Adipocyte (in vitro differentiated cells): ENCODE measurements at regions not wholly inside any gene's neighbourhood (a gene's known extent, or its start where the extent isn't known, plus 50 kb on each side); places are given as distances from the start of the nearest gene placed in this dataset.
"Not testable (repeated sequence)": the region's sequence is repeated elsewhere in the genome, so short reads cannot be mapped to it uniquely, and the experiment has no call there.

Source experiments
- DNase-seq: peaks from one replicate; pipeline ENCODE4 v3.0.0-alpha.2; 2015; ENCODE audit warnings: low read depth
- H3K27me3 ChIP-seq: replicated peaks from 2 replicates; pipeline ENCODE4 v1.7.0; 2013; ENCODE audit warnings: mild to moderate bottlenecking, low read length, moderate library complexity; ENCODE audit not compliant: control insufficient read depth, insufficient read depth
- H3K36me3 ChIP-seq: 2 replicates; pipeline ENCODE4 v1.7.0; 2013; ENCODE audit warnings: low read length, mild to moderate bottlenecking, moderate library complexity; ENCODE audit not compliant: control insufficient read depth, insufficient read depth, severe bottlenecking
- H3K4me1 ChIP-seq: 2 replicates; pipeline ENCODE4 v1.7.0; 2013; ENCODE audit warnings: mild to moderate bottlenecking, low read length, moderate library complexity; ENCODE audit not compliant: control insufficient read depth, insufficient read depth
- H3K4me3 ChIP-seq: 2 replicates; pipeline ENCODE4 v1.7.0; 2013; ENCODE audit warnings: mild to moderate bottlenecking, low read length, moderate library complexity
- H3K9ac ChIP-seq: 2 replicates; pipeline ENCODE4 v1.7.0; 2013; ENCODE audit warnings: mild to moderate bottlenecking, low read length, moderate library complexity
- H3K9me3 ChIP-seq: 2 replicates; pipeline ENCODE4 v1.7.0; 2013; ENCODE audit warnings: mild to moderate bottlenecking, low read length, moderate library complexity; ENCODE audit not compliant: control insufficient read depth

- H3K4me1 ChIP-seq: no peaks in the 10 kb centered on the region
- H3K9me3 ChIP-seq: no peaks in the 10 kb centered on the region
- H3K27me3 ChIP-seq: no peaks in the 10 kb centered on the region
- no peak overlapping the region for H3K4me3 ChIP-seq
- DNase-seq: no peak
- no peaks in the 10 kb centered on the region for H3K36me3 ChIP-seq
- no peak overlapping the region for H3K9ac ChIP-seq
Observed at GRCh38 chr7:26954951-26955350, 90.6 kb upstream of the SKAP2 start.

- no peak for DNase-seq
- H3K27me3 ChIP-seq: no peaks in the 10 kb centered on the region
- no peaks in the 10 kb centered on the region for H3K4me1 ChIP-seq
Observed at GRCh38 chr7:26951407-26951950, 87.1 kb upstream of the SKAP2 start.

GRCh38 chr7:26950889-26951288 lies 86.5 kb upstream of the SKAP2 start:
- H3K27me3 ChIP-seq: no peaks in the 10 kb centered on the region
- H3K4me1 ChIP-seq: no peaks in the 10 kb centered on the region
- no peak overlapping the region for H3K4me3 ChIP-seq
- no peaks in the 10 kb centered on the region for H3K9me3 ChIP-seq
- no peak overlapping the region for H3K9ac ChIP-seq
- no peaks in the 10 kb centered on the region for H3K36me3 ChIP-seq
- DNase-seq: no peak

More at GRCh38 chr7:26951407-26951950, 87.1 kb upstream of the SKAP2 start:
- no peak overlapping the region for H3K4me3 ChIP-seq
- H3K9ac ChIP-seq: no peak overlapping the region
- H3K36me3 ChIP-seq: no peaks in the 10 kb centered on the region
- H3K9me3 ChIP-seq: no peaks in the 10 kb centered on the region

- Histone ChIP-seq H3K27me3 (no peaks in the 10 kb centered on the region), H3K4me3 (no peak overlapping the region), H3K9me3 (no peaks in the 10 kb centered on the region), H3K36me3 (no peaks in the 10 kb centered on the region), H3K4me1 (no peaks in the 10 kb centered on the region), H3K9ac (no peak overlapping the region)
- DNase-seq: no peak
Observed at GRCh38 chr7:26949319-26949718, 84.9 kb upstream of the SKAP2 start.

GRCh38 chr7:26948617-26949118 lies 84.3 kb upstream of the SKAP2 start:
- DNase-seq: no peak
- Histone ChIP-seq H3K4me1 (no peaks in the 10 kb centered on the region), H3K9ac (no peak overlapping the region), H3K36me3 (no peaks in the 10 kb centered on the region), H3K9me3 (no peaks in the 10 kb centered on the region), H3K4me3 (no peak overlapping the region), H3K27me3 (no peaks in the 10 kb centered on the region)

GRCh38 chr7:26944501-26945358 lies 80.3 kb upstream of the SKAP2 start:
- Histone ChIP-seq H3K4me1 (no peaks in the 10 kb centered on the region), H3K36me3 (no peaks in the 10 kb centered on the region), H3K27me3 (no peaks in the 10 kb centered on the region), H3K9me3 (no peaks in the 10 kb centered on the region), H3K4me3 (no peak overlapping the region), H3K9ac (no peak overlapping the region)
- no peak for DNase-seq

- no peak overlapping the region for H3K4me3 ChIP-seq
- no peak overlapping the region for H3K9ac ChIP-seq
- no peaks in the 10 kb centered on the region for H3K36me3 ChIP-seq
- no peaks in the 10 kb centered on the region for H3K9me3 ChIP-seq
- peaks cover 12% of the 10 kb centered on the region for H3K4me1 ChIP-seq
- H3K27me3 ChIP-seq: no peaks in the 10 kb centered on the region
- no peak for DNase-seq
Observed at GRCh38 chr7:26937939-26938623, 73.7 kb upstream of the SKAP2 start.

- no peak for DNase-seq
- no peaks in the 10 kb centered on the region for H3K36me3 ChIP-seq
- no peak overlapping the region for H3K4me3 ChIP-seq
- no peak overlapping the region for H3K9ac ChIP-seq
- peaks cover 12% of the 10 kb centered on the region for H3K4me1 ChIP-seq
- no peaks in the 10 kb centered on the region for H3K9me3 ChIP-seq
- H3K27me3 ChIP-seq: no peaks in the 10 kb centered on the region
Observed at GRCh38 chr7:26937306-26937705, 72.9 kb upstream of the SKAP2 start.

- not testable (repeated sequence) for H3K4me3 ChIP-seq, H3K9me3 ChIP-seq, H3K9ac ChIP-seq, DNase-seq, H3K27me3 ChIP-seq, H3K36me3 ChIP-seq
- H3K4me1 ChIP-seq: peaks cover 13% of the 10 kb centered on the region
Observed at GRCh38 chr7:26932616-26933015, 68.2 kb upstream of the SKAP2 start.

GRCh38 chr7:26930845-26931244 lies 66.5 kb upstream of the SKAP2 start:
- Histone ChIP-seq H3K9ac (no peak overlapping the region), H3K4me1 (peaks cover 9% of the 10 kb centered on the region), H3K27me3 (no peaks in the 10 kb centered on the region), H3K36me3 (no peaks in the 10 kb centered on the region), H3K4me3 (no peak overlapping the region), H3K9me3 (no peaks in the 10 kb centered on the region)
- DNase-seq: no peak

- Histone ChIP-seq H3K27me3 (no peaks in the 10 kb centered on the region), H3K9ac (no peak overlapping the region), H3K9me3 (no peaks in the 10 kb centered on the region), H3K36me3 (no peaks in the 10 kb centered on the region), H3K4me3 (no peak overlapping the region), H3K4me1 (peaks cover 9% of the 10 kb centered on the region)
- DNase-seq: no peak
Observed at GRCh38 chr7:26930201-26930600, 65.8 kb upstream of the SKAP2 start.
